IMR-90 (cell line): ENCODE measurements at regions not wholly inside any gene's neighbourhood (a gene's known extent, or its start where the extent isn't known, plus 50 kb on each side); places are given as distances from the start of the nearest gene placed in this dataset.

ENCODE experiments used
- BHLHE40 ChIP-seq: fragments of 150-350 bp; IDR thresholded peaks from 2 replicates; pipeline ENCODE4 v1.6.1; 2016; ENCODE audit warnings: mild to moderate bottlenecking, low read depth, low read length
- CTCF ChIP-seq: conservative IDR thresholded peaks from 2 replicates; pipeline ENCODE4 v1.5.1; 2012; ENCODE audit warnings: mild to moderate bottlenecking, low read depth, low read length, improper control_type of control experiment
- FOS ChIP-seq: fragments of 150-350 bp; IDR thresholded peaks from 2 replicates; pipeline ENCODE4 v1.6.1; 2016; ENCODE audit warnings: low read depth, low read length
- POLR2A ChIP-seq: IDR thresholded peaks from 2 replicates; pipeline ENCODE4 v1.6.1; 2012; ENCODE audit warnings: mild to moderate bottlenecking, low read depth, low read length
- RAD21 ChIP-seq: IDR thresholded peaks from 2 replicates; pipeline ENCODE4 v1.6.1; 2012; ENCODE audit warnings: low read length, improper control_type of control experiment
- RCOR1 ChIP-seq: IDR thresholded peaks from 2 replicates; pipeline ENCODE4 v1.6.1; 2012; ENCODE audit warnings: mild to moderate bottlenecking, low read length, improper control_type of control experiment; ENCODE audit not compliant: insufficient replicate concordance
- RFX5 ChIP-seq: IDR thresholded peaks from 2 replicates; pipeline ENCODE4 v1.8.0; 2012; ENCODE audit warnings: low read depth, mild to moderate bottlenecking, low read length, moderate library complexity
- SMC3 ChIP-seq: fragments of 150-350 bp; IDR thresholded peaks from 2 replicates; pipeline ENCODE4 v1.6.1; 2016; ENCODE audit warnings: low read depth, mild to moderate bottlenecking, antibody characterized with exemption, low read length, moderate library complexity
- USF2 ChIP-seq: fragments of 150-350 bp; IDR thresholded peaks from 2 replicates; pipeline ENCODE4 v1.6.1; 2017; ENCODE audit warnings: mild to moderate bottlenecking, antibody characterized with exemption, low read length, low read depth

- TF ChIP-seq USF2 (no peak), RAD21 (no peak), SMC3 (no peak), CTCF (no peak), RFX5 (no peak), POLR2A (no peak), BHLHE40 (no peak), RCOR1 (no peak), FOS (no peak)
Observed at GRCh38 chrX:150182161-150182560, 181.0 kb upstream of the MAMLD1 start.
